ENCODE measurements at regions not wholly inside any gene's neighbourhood (a gene's known extent, or its start where the extent isn't known, plus 50 kb on each side); places are given as distances from the start of the nearest gene placed in this dataset.

GRCh38 chr13:24614306-24615080 is 65.7 kb upstream of the ATP12A start:
- in situ Hi-C loops (cut with HindIII; ENCODE audit: low pct_unique_long_range_greater_than_20kb, low sequenced_read_pairs): no loop called here

GRCh38 chr13:24615114-24615513 is 65.1 kb upstream of the ATP12A start:
- Histone ChIP-seq H3K27me3 (ENCODE audit: control insufficient read depth, insufficient read depth, low read length) (no peaks in the 10 kb centered on the region), H3K9me3 (ENCODE audit: control insufficient read depth, insufficient read depth, low read depth, low read length) (no peaks in the 10 kb centered on the region), H3K27ac (ENCODE audit: low read length) (no peak overlapping the region), H3K36me3 (ENCODE audit: control insufficient read depth, insufficient read depth, low read length) (no peaks in the 10 kb centered on the region), H3K4me1 (ENCODE audit: control insufficient read depth, insufficient read depth, low read length) (no peaks in the 10 kb centered on the region), H3K4me3 (ENCODE audit: low read depth in 2 of 2, low read length in 2 of 2) (no peak overlapping the region)
- ChIA-PET POLR2A (no interaction called here), CTCF (no interaction called here)
- in situ Hi-C loops (cut with HindIII; ENCODE audit: low pct_unique_long_range_greater_than_20kb, low sequenced_read_pairs): no loop called here
- no TSS peak for BruUV-seq (replicated peaks)
- ATAC-seq: no peak
- no peak for DNase-seq (ENCODE audit: low read depth, low spot score)
- TF ChIP-seq POLR2AphosphoS5 (IDR thresholded peaks at IDR 0.05; ENCODE audit: low read depth, low read length) (no peak), SIN3A (IDR thresholded peaks at IDR 0.05; ENCODE audit: borderline replicate concordance, insufficient read depth, low read depth, low read length) (no peak), REST (IDR thresholded peaks at IDR 0.05; ENCODE audit: insufficient read depth in 1 of 2, low read depth in 2 of 2, low read length in 1 of 2) (no peak), TCF7L2 (IDR thresholded peaks at IDR 0.05; ENCODE audit: low read depth, low read length) (no peak), CTCF (IDR thresholded peaks at IDR 0.05) (no peak)
- intact Hi-C loops (cut with micrococcal nuclease; ENCODE audit: unreplicated experiment): no loop called here

More at GRCh38 chr13:24614306-24615080, 65.7 kb upstream of the ATP12A start:
- POLR2A ChIA-PET: no interaction called here
- H3K4me3 ChIP-seq (ENCODE audit: low read depth in 2 of 2, low read length in 2 of 2): no peak overlapping the region
- ATAC-seq (no peak), DNase-seq (ENCODE audit: low read depth, low spot score) (no peak)
- intact Hi-C loops (cut with micrococcal nuclease; ENCODE audit: unreplicated experiment): no loop called here
- no TSS peak for BruUV-seq (replicated peaks)
- H3K36me3 ChIP-seq (ENCODE audit: control insufficient read depth, insufficient read depth, low read length): no peaks in the 10 kb centered on the region
- H3K27ac ChIP-seq (ENCODE audit: low read length): no peak overlapping the region
- CTCF ChIA-PET: no interaction called here
- H3K27me3 ChIP-seq (ENCODE audit: control insufficient read depth, insufficient read depth, low read length): no peaks in the 10 kb centered on the region
- TF ChIP-seq POLR2AphosphoS5 (IDR thresholded peaks at IDR 0.05; ENCODE audit: low read depth, low read length) (no peak), TCF7L2 (IDR thresholded peaks at IDR 0.05; ENCODE audit: low read depth, low read length) (no peak), REST (IDR thresholded peaks at IDR 0.05; ENCODE audit: insufficient read depth in 1 of 2, low read depth in 2 of 2, low read length in 1 of 2) (no peak), CTCF (IDR thresholded peaks at IDR 0.05) (no peak), SIN3A (IDR thresholded peaks at IDR 0.05; ENCODE audit: borderline replicate concordance, insufficient read depth, low read depth, low read length) (no peak)
- H3K9me3 ChIP-seq (ENCODE audit: control insufficient read depth, insufficient read depth, low read depth, low read length): no peaks in the 10 kb centered on the region
- H3K4me1 ChIP-seq (ENCODE audit: control insufficient read depth, insufficient read depth, low read length): no peaks in the 10 kb centered on the region
